HepG2 (cell line): ENCODE measurements at regions not wholly inside any gene's neighbourhood (a gene's known extent, or its start where the extent isn't known, plus 50 kb on each side); places are given as distances from the start of the nearest gene placed in this dataset.

Source experiments
- ATAC-seq: fragments of 200-7000 bp; cut with Tn5 transposase; 3 replicates; pipeline ENCODE4 v1.9.1; 2020; ENCODE audit warnings: mild to moderate bottlenecking, moderate library complexity
- BruUV-seq: library from RNA; stranded (reverse); fragments of 400-500 nt; replicated peaks from 2 replicates; lab custom pipeline; 2021; lab: Mats Ljungman, UMichigan
- CTCF ChIA-PET: fragments of 300-600 bp; formaldehyde crosslinking; extraction: SDS; loops from one replicate; lab custom pipeline; 2021; ENCODE audit warnings: low total read pairs, inconsistent platforms, low intra/inter-chr PET ratio; lab: Yijun Ruan, JAX
- POLR2A ChIA-PET: fragments of 350-600 bp; sonication (Branson Sonifier 250); formaldehyde crosslinking; loops from one replicate; lab custom pipeline; 2020; ENCODE audit warnings: antibody characterized with exemption, inconsistent platforms; lab: Yijun Ruan, JAX
- DNase-seq: peaks from one replicate; pipeline ENCODE4 v3.0.0-alpha.2; 2015; ENCODE audit warnings: low spot score
- FAIRE-seq: peaks from 3 replicates; lab custom pipeline; 2011; peaks lifted over from hg19 to GRCh38; lab: Jason Lieb, UNC
- H2AFZ ChIP-seq: one replicate; pipeline ENCODE4 v1.6.1; 2011; ENCODE audit warnings: low read length, inconsistent platforms
- H3K27ac ChIP-seq: fragments of 300-600 bp; 3 replicates; pipeline ENCODE4 v1.8.0; 2011; ENCODE audit warnings: mixed run types, mild to moderate bottlenecking, mixed read lengths, low read length, inconsistent platforms; ENCODE audit not compliant: insufficient read depth; ENCODE audit errors: extremely low read length
- H3K27me3 ChIP-seq, 2 experiments: fragments of 200-600 bp in 1 of 2; 2 replicates in 1 of 2; 3 replicates in 1 of 2; pipeline versions ENCODE4 v1.6.0 to v1.8.0; 2011; ENCODE audit warnings: low read length in 2 of 2, mild to moderate bottlenecking in 2 of 2, moderate library complexity in 2 of 2, inconsistent platforms in 1 of 2; ENCODE audit not compliant: insufficient read depth in 2 of 2, control insufficient read depth in 1 of 2
- H3K36me3 ChIP-seq, 2 experiments: fragments of 200-600 bp in 1 of 2; replicated peaks in 1 of 2; 2 replicates in 1 of 2; 3 replicates in 1 of 2; pipeline versions ENCODE4 v1.5.1 to v1.8.0; 2011; ENCODE audit warnings: low read length in 2 of 2, inconsistent platforms in 1 of 2; ENCODE audit not compliant: insufficient read depth in 2 of 2, control insufficient read depth in 1 of 2
- H3K4me1 ChIP-seq: 2 replicates; pipeline ENCODE4 v1.5.1; 2012; ENCODE audit warnings: low read length, inconsistent platforms; ENCODE audit not compliant: insufficient read depth
- H3K4me2 ChIP-seq: 2 replicates; pipeline ENCODE4 v1.6.0; 2011; ENCODE audit warnings: low read depth, low read length, inconsistent platforms
- H3K4me3 ChIP-seq, 3 experiments: fragments of 200-600 bp in 1 of 3; sonication (generic), shearing (Covaris generic) in 1 of 3; replicated peaks in 1 of 3; 2 replicates each; pipeline ENCODE4 v1.5.1; 2011 to 2016; ENCODE audit warnings: low read length in 3 of 3, inconsistent platforms in 2 of 3, low read depth in 2 of 3, mild to moderate bottlenecking in 2 of 3, control low read depth in 1 of 3, mixed read lengths in 1 of 3; ENCODE audit not compliant: insufficient read depth in 1 of 3
- H3K79me2 ChIP-seq: one replicate; pipeline ENCODE4 v1.6.1; 2011; ENCODE audit warnings: low read length, inconsistent platforms; ENCODE audit not compliant: insufficient read depth
- H3K9ac ChIP-seq: 2 replicates; pipeline ENCODE4 v1.6.0; 2011; ENCODE audit warnings: mild to moderate bottlenecking, low read depth, low read length, inconsistent platforms; ENCODE audit not compliant: insufficient read depth
- H3K9me3 ChIP-seq: 2 replicates; pipeline ENCODE4 v1.5.1; 2012; ENCODE audit warnings: mild to moderate bottlenecking, low read length
- H4K20me1 ChIP-seq: 2 replicates; pipeline ENCODE4 v1.6.0; 2011; ENCODE audit warnings: inconsistent platforms, mild to moderate bottlenecking, low read length, moderate library complexity; ENCODE audit not compliant: insufficient read depth
- GPN1 ChIP-seq: sonication (generic); formaldehyde crosslinking; IDR thresholded peaks from 2 replicates; pipeline ENCODE4 v1.5.1; 2020; ENCODE audit warnings: missing genetic modification reagents, borderline replicate concordance
- MTA3 ChIP-seq: sonication (generic); formaldehyde crosslinking; IDR thresholded peaks from 2 replicates; pipeline ENCODE4 v1.4.0; 2020; ENCODE audit warnings: missing genetic modification reagents
- NRL ChIP-seq: sonication (generic); formaldehyde crosslinking; IDR thresholded peaks from 2 replicates; pipeline ENCODE4 v1.5.0; 2020; ENCODE audit warnings: missing genetic modification reagents, mild to moderate bottlenecking, moderate library complexity, borderline replicate concordance
- REL ChIP-seq: sonication (generic); formaldehyde crosslinking; conservative IDR thresholded peaks from 2 replicates; pipeline ENCODE4 v1.8.0; 2022; ENCODE audit warnings: mild to moderate bottlenecking, missing genetic modification reagents, moderate library complexity
- ZFP36 ChIP-seq: fragments of 150-350 bp; IDR thresholded peaks from 2 replicates; pipeline ENCODE4 v1.6.1; 2018; ENCODE audit warnings: borderline replicate concordance, low read length, low read depth; ENCODE audit not compliant: partially characterized antibody
- ZIK1 ChIP-seq: sonication (generic); formaldehyde crosslinking; IDR thresholded peaks from 2 replicates; pipeline ENCODE4 v1.5.0; 2020; ENCODE audit warnings: mild to moderate bottlenecking, low read depth, missing genetic modification reagents, borderline replicate concordance
- in situ Hi-C: cut with HindIII; loops from 2 replicates; pipeline ENCODE4 v1.10.0; 2017; ENCODE audit warnings: low pct_unique_long_range_greater_than_20kb; ENCODE audit not compliant: extremely low pct_ligation_motif_present
- intact Hi-C: fragments of 100-400 bp; cut with micrococcal nuclease; formaldehyde crosslinking; loops from one replicate; pipeline ENCODE4 v1.10.0; 2022; ENCODE audit not compliant: unreplicated experiment
- TF ChIP-seq, protein P1 (sequence below): sonication (generic); formaldehyde crosslinking; IDR thresholded peaks from 2 replicates; pipeline ENCODE4 v1.4.0; 2020; ENCODE audit warnings: mild to moderate bottlenecking, missing genetic modification reagents

DNA sequence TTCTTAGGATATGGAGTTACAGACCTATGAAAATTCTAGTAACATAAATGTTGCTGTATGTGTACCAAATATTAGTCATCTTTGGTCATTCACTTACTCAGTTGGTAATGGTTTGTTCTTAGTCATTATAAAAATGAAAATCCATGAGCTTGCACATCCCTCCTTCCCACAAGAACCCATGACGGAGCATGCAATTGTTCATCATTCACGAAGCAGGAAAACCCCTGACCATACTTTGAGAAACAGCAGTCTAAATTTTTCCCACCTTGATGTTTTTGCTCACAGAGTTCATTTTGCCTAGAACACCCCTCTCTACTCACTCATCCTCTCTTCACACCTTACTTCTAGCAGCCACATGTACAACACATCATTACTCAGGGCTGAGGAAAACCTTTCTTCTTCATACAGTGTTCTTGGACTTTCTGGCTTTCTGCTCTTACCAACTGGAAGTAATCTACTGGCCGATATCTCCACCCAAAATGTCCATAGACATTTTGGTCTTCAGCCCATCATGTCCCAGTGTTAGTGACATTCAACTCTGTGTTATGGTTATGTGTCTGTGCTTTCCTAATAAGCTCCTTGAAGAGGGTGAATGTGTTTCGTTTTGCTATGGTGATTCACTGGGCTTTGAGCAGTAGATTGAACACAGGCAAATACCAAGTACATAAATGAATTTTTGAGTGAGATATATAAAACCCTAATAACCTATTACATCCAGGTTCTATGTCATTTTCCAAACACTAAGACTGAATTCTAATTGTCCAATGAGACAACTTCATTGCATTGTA lies 189.9 kb downstream of the ZC3H11B start (continued):
- no peak for TF ChIP-seq ZFP36
- TF ChIP-seq MTA3: no peak
- TF ChIP-seq, protein P1, sequence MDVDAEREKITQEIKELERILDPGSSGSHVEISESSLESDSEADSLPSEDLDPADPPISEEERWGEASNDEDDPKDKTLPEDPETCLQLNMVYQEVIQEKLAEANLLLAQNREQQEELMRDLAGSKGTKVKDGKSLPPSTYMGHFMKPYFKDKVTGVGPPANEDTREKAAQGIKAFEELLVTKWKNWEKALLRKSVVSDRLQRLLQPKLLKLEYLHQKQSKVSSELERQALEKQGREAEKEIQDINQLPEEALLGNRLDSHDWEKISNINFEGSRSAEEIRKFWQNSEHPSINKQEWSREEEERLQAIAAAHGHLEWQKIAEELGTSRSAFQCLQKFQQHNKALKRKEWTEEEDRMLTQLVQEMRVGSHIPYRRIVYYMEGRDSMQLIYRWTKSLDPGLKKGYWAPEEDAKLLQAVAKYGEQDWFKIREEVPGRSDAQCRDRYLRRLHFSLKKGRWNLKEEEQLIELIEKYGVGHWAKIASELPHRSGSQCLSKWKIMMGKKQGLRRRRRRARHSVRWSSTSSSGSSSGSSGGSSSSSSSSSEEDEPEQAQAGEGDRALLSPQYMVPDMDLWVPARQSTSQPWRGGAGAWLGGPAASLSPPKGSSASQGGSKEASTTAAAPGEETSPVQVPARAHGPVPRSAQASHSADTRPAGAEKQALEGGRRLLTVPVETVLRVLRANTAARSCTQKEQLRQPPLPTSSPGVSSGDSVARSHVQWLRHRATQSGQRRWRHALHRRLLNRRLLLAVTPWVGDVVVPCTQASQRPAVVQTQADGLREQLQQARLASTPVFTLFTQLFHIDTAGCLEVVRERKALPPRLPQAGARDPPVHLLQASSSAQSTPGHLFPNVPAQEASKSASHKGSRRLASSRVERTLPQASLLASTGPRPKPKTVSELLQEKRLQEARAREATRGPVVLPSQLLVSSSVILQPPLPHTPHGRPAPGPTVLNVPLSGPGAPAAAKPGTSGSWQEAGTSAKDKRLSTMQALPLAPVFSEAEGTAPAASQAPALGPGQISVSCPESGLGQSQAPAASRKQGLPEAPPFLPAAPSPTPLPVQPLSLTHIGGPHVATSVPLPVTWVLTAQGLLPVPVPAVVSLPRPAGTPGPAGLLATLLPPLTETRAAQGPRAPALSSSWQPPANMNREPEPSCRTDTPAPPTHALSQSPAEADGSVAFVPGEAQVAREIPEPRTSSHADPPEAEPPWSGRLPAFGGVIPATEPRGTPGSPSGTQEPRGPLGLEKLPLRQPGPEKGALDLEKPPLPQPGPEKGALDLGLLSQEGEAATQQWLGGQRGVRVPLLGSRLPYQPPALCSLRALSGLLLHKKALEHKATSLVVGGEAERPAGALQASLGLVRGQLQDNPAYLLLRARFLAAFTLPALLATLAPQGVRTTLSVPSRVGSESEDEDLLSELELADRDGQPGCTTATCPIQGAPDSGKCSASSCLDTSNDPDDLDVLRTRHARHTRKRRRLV (CRISPR knock-in tag): no peak
- TF ChIP-seq, all 625 proteins: peak for 0

DNA sequence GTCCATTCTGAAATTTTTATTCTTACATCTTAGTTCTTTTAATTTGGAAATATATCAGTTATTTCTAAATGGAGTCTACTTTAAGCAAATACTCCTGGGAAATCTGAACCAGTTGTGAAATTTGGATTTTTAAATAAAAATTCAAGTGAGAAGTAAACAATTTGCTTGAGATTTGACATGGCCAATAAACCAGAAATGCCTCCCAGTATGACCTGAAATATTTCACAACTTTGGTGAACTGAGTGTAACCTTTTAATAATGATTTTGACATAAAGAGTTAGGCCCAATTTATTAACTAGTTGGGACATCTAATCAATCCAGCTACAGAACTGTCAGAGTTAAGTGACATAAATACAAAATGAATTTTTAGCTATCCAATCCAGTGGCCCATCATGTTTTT lies 192.0 kb downstream of the ZC3H11B start:
- no TSS peak for BruUV-seq
- Histone ChIP-seq H4K20me1 (no peaks in the 10 kb centered on the region), H3K27ac (no peak overlapping the region), H2AFZ (no peak overlapping the region), H3K79me2 (no peaks in the 10 kb centered on the region), H3K27me3 (no peaks in the 10 kb centered on the region; a peak in 1 of 5 replicates), H3K4me1 (peaks cover 8% of the 10 kb centered on the region), H3K9me3 (no peaks in the 10 kb centered on the region), H3K4me2 (no peak overlapping the region), H3K4me3 (no peak overlapping the region), H3K9ac (no peak overlapping the region), H3K36me3 (no peaks in the 10 kb centered on the region)
- no peak for TF ChIP-seq NRL
- TF ChIP-seq ZIK1 (CRISPR knock-in tag): no peak
- TF ChIP-seq REL: no peak
- no peak for TF ChIP-seq GPN1
- ChIA-PET CTCF (no interaction called here), POLR2A (no interaction called here)
- FAIRE-seq (no peak), DNase-seq (no peak), ATAC-seq (no peak)
- intact Hi-C loops (no loop called here), in situ Hi-C loops (loop anchor here (25.0 kb wide), 1 partner anchor 1084 kb away; the partner anchor contains the start of gene TGFB2)
